Gastrocnemius medialis (tissue), 4 donors: ENCODE measurements at regions not wholly inside any gene's neighbourhood (a gene's known extent, or its start where the extent isn't known, plus 50 kb on each side); places are given as distances from the start of the nearest gene placed in this dataset.

Source experiments
- CTCF ChIP-seq, 5 experiments: fragments of 450-650 bp in 3 of 5; fragments of 200-600 bp in 2 of 5; sonication (generic) in 2 of 5; IDR thresholded peaks in 4 of 5; conservative IDR thresholded peaks in 1 of 5; 1 replicate in 4 of 5; 2 replicates in 1 of 5; pipeline ENCODE4 v1.5.1; 2016 to 2019; ENCODE audit warnings: antibody characterized with exemption in 5 of 5, mild to moderate bottlenecking in 3 of 5, moderate library complexity in 3 of 5
- POLR2A ChIP-seq, 2 donors: fragments of 450-650 bp; IDR thresholded peaks; one replicate each; pipeline ENCODE4 v1.6.1; 2017; ENCODE audit warnings: antibody characterized with exemption in 2 of 2, mild to moderate bottlenecking in 2 of 2, moderate library complexity in 2 of 2

- TF ChIP-seq CTCF (IDR thresholded peaks at IDR 0.05 in 4 of 5, conservative IDR thresholded peaks at IDR 0.05 in 1 of 5) (no peak), POLR2A (IDR thresholded peaks at IDR 0.05) (no peak)
Measured at GRCh38 chr21:15295875-15296274, 231.1 kb upstream of the NRIP1 start.
